ENCODE measurements at regions not wholly inside any gene's neighbourhood (a gene's known extent, or its start where the extent isn't known, plus 50 kb on each side); places are given as distances from the start of the nearest gene placed in this dataset.

GRCh38 chr1:55968661-55969060, 610.7 kb downstream of the PLPP3 start:
- DNase-seq, result no peak

- DNase-seq, result no peak
Measured at GRCh38 chr1:55965981-55966461, 613.3 kb downstream of the PLPP3 start.

GRCh38 chr1:55962472-55962871, 616.9 kb downstream of the PLPP3 start:
- DNase-seq, result no peak

- no peak for DNase-seq
Measured at GRCh38 chr1:55959136-55959548, 620.2 kb downstream of the PLPP3 start.

- DNase-seq, result no peak
Measured at GRCh38 chr1:55958498-55958897, 620.9 kb downstream of the PLPP3 start.

- DNase-seq, result no peak
Measured at GRCh38 chr1:55957276-55957675, 622.1 kb downstream of the PLPP3 start.

- no peak for DNase-seq
Measured at GRCh38 chr1:55955016-55955621, 624.2 kb downstream of the PLPP3 start.

GRCh38 chr1:55951291-55951690, 628.1 kb downstream of the PLPP3 start:
- no peak for DNase-seq

- DNase-seq, result no peak
Measured at GRCh38 chr1:55947446-55947845, 631.9 kb downstream of the PLPP3 start.

- DNase-seq, result peak in 1 of 14 donors; percentile 45
Measured at GRCh38 chr1:55943721-55944435, 635.5 kb downstream of the PLPP3 start.

- DNase-seq, result no peak
Measured at GRCh38 chr1:55943012-55943411, 636.4 kb downstream of the PLPP3 start.

- no peak for DNase-seq
Measured at GRCh38 chr1:55939866-55940265, 639.5 kb downstream of the PLPP3 start.

- no peak for DNase-seq
Measured at GRCh38 chr1:55938861-55939260, 640.5 kb downstream of the PLPP3 start.

- peak in 3 of 14 donors; percentile 1 to 74 (median 8) for DNase-seq
Measured at GRCh38 chr1:55938376-55938850, 641.0 kb downstream of the PLPP3 start.

GRCh38 chr1:55937840-55938375, 641.5 kb downstream of the PLPP3 start:
- DNase-seq, result peak in 1 of 14 donors; percentile 58

GRCh38 chr1:55935236-55935635, 644.1 kb downstream of the PLPP3 start:
- DNase-seq, result no peak

GRCh38 chr1:55932402-55932801, 647.0 kb downstream of the PLPP3 start:
- no peak for DNase-seq

- DNase-seq, result no peak
Measured at GRCh38 chr1:55931081-55931940, 648.1 kb downstream of the PLPP3 start.

- DNase-seq, result no peak
Measured at GRCh38 chr1:55929652-55930051, 649.7 kb downstream of the PLPP3 start.

GRCh38 chr1:55928576-55928975, 650.8 kb downstream of the PLPP3 start:
- no peak for DNase-seq

- no peak for DNase-seq
Measured at GRCh38 chr1:55927702-55928290, 651.6 kb downstream of the PLPP3 start.

- DNase-seq, result no peak
Measured at GRCh38 chr1:55926906-55927471, 652.4 kb downstream of the PLPP3 start.

Data from C1 segment of cervical spinal cord (tissue), 14 donors.